GM12878 (cell line): ENCODE measurements at regions not wholly inside any gene's neighbourhood (a gene's known extent, or its start where the extent isn't known, plus 50 kb on each side); places are given as distances from the start of the nearest gene placed in this dataset.

ENCODE experiments used
- ATAC-seq: fragments of 200-7000 bp; cut with Tn5 transposase; 3 replicates; pipeline ENCODE4 v1.9.1; 2020; ENCODE audit warnings: mild to moderate bottlenecking, moderate library complexity
- BruUV-seq: library from RNA; stranded (reverse); fragments of 400-500 nt; replicated peaks from 2 replicates; lab custom pipeline; 2021; lab: Mats Ljungman, UMichigan
- CTCF ChIA-PET: fragments of 300-600 bp; sonication (Branson Sonifier 250); formaldehyde crosslinking; extraction: SDS; loops from one replicate; lab custom pipeline; 2021; ENCODE audit warnings: inconsistent platforms; lab: Yijun Ruan, JAX
- POLR2A ChIA-PET: fragments of 350-600 bp; formaldehyde crosslinking; extraction: SDS; loops from one replicate; lab custom pipeline; 2021; ENCODE audit warnings: inconsistent platforms; lab: Charles Lee
- RAD21 ChIA-PET: fragments of 300-600 bp; sonication (Branson Sonifier 250); formaldehyde crosslinking; loops from one replicate; lab custom pipeline; 2023; ENCODE audit warnings: antibody characterized with exemption; ENCODE audit not compliant: unreplicated experiment; lab: Charles Lee
- SMC1A ChIA-PET: fragments of 300-600 bp; sonication (Branson Sonifier 250); formaldehyde crosslinking; loops from one replicate; lab custom pipeline; 2023; ENCODE audit not compliant: unreplicated experiment, uncharacterized antibody; lab: Charles Lee
- DNase-seq: peaks from one replicate; pipeline ENCODE4 v3.0.0-alpha.2; 2011; ENCODE audit warnings: low read depth, low spot score
- FAIRE-seq: peaks from 3 replicates; lab custom pipeline; 2011; peaks lifted over from hg19 to GRCh38; lab: Jason Lieb, UNC
- H2AFZ ChIP-seq: 2 replicates; pipeline ENCODE4 v1.6.0; 2011; ENCODE audit warnings: low read depth, low read length, control low read depth; ENCODE audit not compliant: control insufficient read depth
- H3K27ac ChIP-seq: 2 replicates; pipeline ENCODE4 v1.5.1; 2011; ENCODE audit warnings: control low read depth; ENCODE audit not compliant: control insufficient read depth, insufficient read depth
- H3K27me3 ChIP-seq, 2 experiments: replicated peaks in 1 of 2; 2 replicates each; pipeline versions ENCODE4 v1.6.0 to v1.6.1; 2011; ENCODE audit warnings: low read length in 1 of 2; ENCODE audit not compliant: control insufficient read depth in 2 of 2, insufficient read depth in 2 of 2
- H3K36me3 ChIP-seq, 2 experiments: 2 replicates each; pipeline ENCODE4 v1.5.1; 2011; ENCODE audit warnings: low read length in 1 of 2; ENCODE audit not compliant: control insufficient read depth in 2 of 2, insufficient read depth in 2 of 2
- H3K4me1 ChIP-seq: 2 replicates; pipeline ENCODE4 v1.6.1; 2011; ENCODE audit warnings: mild to moderate bottlenecking, low read length, moderate library complexity, mixed read lengths; ENCODE audit not compliant: control insufficient read depth, insufficient read depth
- H3K4me2 ChIP-seq: 2 replicates; pipeline ENCODE4 v1.6.0; 2011; ENCODE audit warnings: control low read depth; ENCODE audit not compliant: control insufficient read depth, insufficient read depth
- H3K4me3 ChIP-seq: fragments of 200-600 bp; sonication (generic); 2 replicates; pipeline ENCODE4 v1.5.1; 2016
- H3K79me2 ChIP-seq: 2 replicates; pipeline ENCODE4 v1.6.0; 2011; ENCODE audit warnings: low read length; ENCODE audit not compliant: control insufficient read depth, insufficient read depth
- H3K9ac ChIP-seq: 2 replicates; pipeline ENCODE4 v1.8.0; 2011; ENCODE audit warnings: low read length, control low read depth, mixed read lengths; ENCODE audit not compliant: control insufficient read depth, insufficient read depth
- H3K9me3 ChIP-seq: replicated peaks from 3 replicates; pipeline ENCODE4 v1.5.1; 2011; ENCODE audit warnings: mild to moderate bottlenecking, low read length; ENCODE audit not compliant: control insufficient read depth, insufficient read depth
- H4K20me1 ChIP-seq: 2 replicates; pipeline ENCODE4 v1.6.0; 2011; ENCODE audit not compliant: control insufficient read depth, insufficient read depth
- ATF7 ChIP-seq: fragments of 450-650 bp; IDR thresholded peaks from 2 replicates; pipeline ENCODE4 v1.6.1; 2016; ENCODE audit warnings: low read depth, mild to moderate bottlenecking
- CBFB ChIP-seq: IDR thresholded peaks from 2 replicates; pipeline ENCODE4 v1.6.1; 2016; ENCODE audit warnings: antibody characterized with exemption, low read depth
- CEBPZ ChIP-seq: fragments of 150-350 bp; IDR thresholded peaks from 2 replicates; pipeline ENCODE4 v1.6.1; 2016; ENCODE audit warnings: low read depth, low read length
- CHD1 ChIP-seq: IDR thresholded peaks from 2 replicates; pipeline ENCODE4 v1.6.1; 2012; ENCODE audit warnings: low read depth, low read length, improper control_type of control experiment
- CTCF ChIP-seq, 3 experiments: IDR thresholded peaks in 2 of 3; conservative IDR thresholded peaks in 1 of 3; 2 replicates each; pipeline ENCODE4 v1.5.1; 2011; ENCODE audit warnings: low read depth in 3 of 3, low read length in 3 of 3, mild to moderate bottlenecking in 3 of 3, control low read depth in 2 of 3, moderate library complexity in 2 of 3, inconsistent platforms in 1 of 3, mixed read lengths in 1 of 3; ENCODE audit not compliant: control insufficient read depth in 2 of 3, insufficient read depth in 1 of 3; ENCODE audit errors: extremely low read depth in 1 of 3
- EGR1 ChIP-seq, 2 experiments: IDR thresholded peaks; 1 replicate in 1 of 2; 2 replicates in 1 of 2; pipeline ENCODE4 v1.6.1; 2011 to 2012; ENCODE audit warnings: low read depth in 2 of 2, low read length in 2 of 2, borderline replicate concordance in 1 of 2, mild to moderate bottlenecking in 1 of 2, moderate library complexity in 1 of 2
- ELK1 ChIP-seq: IDR thresholded peaks from 2 replicates; pipeline ENCODE4 v1.6.1; 2012; ENCODE audit warnings: low read depth, low read length, improper control_type of control experiment
- EP300 ChIP-seq, 2 experiments: fragments of 150-350 bp in 1 of 2; IDR thresholded peaks; 2 replicates each; pipeline ENCODE4 v1.6.1; 2011 to 2012; ENCODE audit warnings: low read depth in 2 of 2, low read length in 2 of 2, borderline replicate concordance in 1 of 2, improper control_type of control experiment in 1 of 2, inconsistent platforms in 1 of 2; ENCODE audit not compliant: control insufficient read depth in 1 of 2
- NRF1 ChIP-seq: conservative IDR thresholded peaks from 2 replicates; pipeline ENCODE4 v1.6.1; 2011; ENCODE audit warnings: mild to moderate bottlenecking, low read depth, low read length, improper control_type of control experiment
- SMC3 ChIP-seq: IDR thresholded peaks from 2 replicates; pipeline ENCODE4 v1.6.1; 2011; ENCODE audit warnings: low read length, improper control_type of control experiment, borderline replicate concordance
- SUPT20H ChIP-seq: IDR thresholded peaks from 2 replicates; pipeline ENCODE4 v1.6.1; 2011; ENCODE audit warnings: low read depth, mild to moderate bottlenecking, low read length, moderate library complexity, borderline replicate concordance; ENCODE audit not compliant: control insufficient read depth
- YY1 ChIP-seq: IDR thresholded peaks from 2 replicates; pipeline ENCODE4 v1.6.1; 2011; ENCODE audit warnings: low read depth, mild to moderate bottlenecking, low read length
- ZBTB11 ChIP-seq: fragments of 450-650 bp; formaldehyde crosslinking; IDR thresholded peaks from 2 replicates; pipeline ENCODE4 v1.5.0; 2022; ENCODE audit warnings: mild to moderate bottlenecking, missing genetic modification characterization
- ZNF622 ChIP-seq: fragments of 450-650 bp; IDR thresholded peaks from 2 replicates; pipeline ENCODE4 v1.6.1; 2017; ENCODE audit warnings: mild to moderate bottlenecking, inconsistent platforms
- WGBS: methylation state at CpG from one replicate; pipeline ENCODE4 v1.1.6; 2016; ENCODE audit warnings: low lambda C conversion rate; ENCODE audit not compliant: insufficient replicate concordance, insufficient coverage; ENCODE audit errors: missing lambda C conversion rate; 5-methylcytosine and 5-hydroxymethylcytosine counted together
- in situ Hi-C: fragments of 300-500 bp; cut with MboI; formaldehyde crosslinking; loops from 9 replicates; pipeline ENCODE4 v1.14.3; 2018; ENCODE audit warnings: mixed read lengths
- intact Hi-C: fragments of 100-400 bp; cut with micrococcal nuclease; formaldehyde crosslinking; loops from one replicate; pipeline ENCODE4 v1.14.2; 2022; ENCODE audit not compliant: unreplicated experiment

- SMC1A ChIA-PET = interaction anchor here (1.5 kb wide), 2 partner anchors 19 to 21 kb away, joined by 3 read pairs; no protein-coding TSS in a partner anchor
- CTCF ChIA-PET = interaction anchor here (1.0 kb wide), 1 partner anchor 16 kb away, joined by 3 read pairs; no protein-coding TSS in a partner anchor
- Histone ChIP-seq H4K20me1 (no peaks in the 10 kb centered on the region), H3K27me3 (no peaks in the 10 kb centered on the region), H3K79me2 (no peaks in the 10 kb centered on the region), H3K9ac (no peak overlapping the region), H3K4me3 (no peak overlapping the region), H2AFZ (no peak overlapping the region), H3K27ac (no peak overlapping the region), H3K4me2 (no peak overlapping the region), H3K4me1 (peaks cover 17% of the 10 kb centered on the region), H3K9me3 (no peaks in the 10 kb centered on the region), H3K36me3 (no peaks in the 10 kb centered on the region)
- no TSS peak for BruUV-seq
- RAD21 ChIA-PET = no interaction called here
- 91% methylated on average over 7 of the region's 7 CpGs for WGBS
- FAIRE-seq = no peak
- no peak for ATAC-seq
- DNase-seq = no peak
- intact Hi-C loops = no loop called here
- in situ Hi-C loops = no loop called here
- POLR2A ChIA-PET = no interaction called here
- TF ChIP-seq CBFB (no peak), CEBPZ (no peak), ELK1 (no peak), SUPT20H (no peak), SMC3 (no peak), YY1 (no peak), ZNF622 (no peak), ZBTB11 (CRISPR knock-in tag) (no peak), NRF1 (no peak), CHD1 (no peak), CTCF (IDR thresholded peaks at IDR 0.05 in 2 of 3, conservative IDR thresholded peaks at IDR 0.05 in 1 of 3; ENCODE audit: control insufficient read depth in 2 of 3, extremely low read depth in 1 of 3, insufficient read depth in 1 of 3, low read depth in 3 of 3, low read length in 3 of 3) (no peak), EGR1 (IDR thresholded peaks at IDR 0.05; ENCODE audit: borderline replicate concordance in 1 of 2, low read depth in 2 of 2, low read length in 2 of 2) (no peak), EP300 (IDR thresholded peaks at IDR 0.05; ENCODE audit: borderline replicate concordance in 1 of 2, control insufficient read depth in 1 of 2, low read depth in 2 of 2, low read length in 2 of 2) (no peak), ATF7 (no peak)
These were observed 94.1 kb upstream of the BOD1 start for GRCh38 chr5:173710528-173710927.
